T-helper 2 cell treated with Interferon-gamma antibody and Interleukin-4, amounts not matched to agents 5 μg/mL and 100 μg/mL, for 36 hours (primary cell): ENCODE measurements at regions not wholly inside any gene's neighbourhood (a gene's known extent, or its start where the extent isn't known, plus 50 kb on each side); places are given as distances from the start of the nearest gene placed in this dataset.
"Not testable (repeated sequence)": the region's sequence is repeated elsewhere in the genome, so short reads cannot be mapped to it uniquely, and the experiment has no call there.

Source experiments
- DNase-seq: peaks from one replicate; pipeline ENCODE4 v3.0.0; 2021; ENCODE audit warnings: low spot score
- H3K27ac Mint-ChIP-seq: one replicate; pipeline ENCODE4 v1.8.0; 2021; ENCODE audit warnings: mild to moderate bottlenecking, mixed read lengths
- H3K27me3 Mint-ChIP-seq: one replicate; pipeline ENCODE4 v1.8.0; 2021; ENCODE audit warnings: low read depth, mixed read lengths
- H3K36me3 Mint-ChIP-seq: one replicate; pipeline ENCODE4 v1.8.0; 2021; ENCODE audit warnings: low read depth, mixed read lengths
- H3K4me1 Mint-ChIP-seq: one replicate; pipeline ENCODE4 v1.8.0; 2021; ENCODE audit warnings: low read depth, mixed read lengths
- H3K4me3 Mint-ChIP-seq: one replicate; pipeline ENCODE4 v1.8.0; 2022; ENCODE audit warnings: mild to moderate bottlenecking, moderate library complexity, mixed read lengths
- H3K9me3 Mint-ChIP-seq: one replicate; pipeline ENCODE4 v1.8.0; 2021; ENCODE audit warnings: mixed read lengths

- Mint-ChIP-seq H3K27ac (no peak overlapping the region), H3K4me3 (no peak overlapping the region), H3K9me3 (no peaks in the 10 kb centered on the region), H3K27me3 (peaks cover 3% of the 10 kb centered on the region), H3K36me3 (no peaks in the 10 kb centered on the region), H3K4me1 (no peaks in the 10 kb centered on the region)
- DNase-seq: no peak
Measured at GRCh38 chr20:51172558-51173428, 149.9 kb upstream of the KCNG1 start.

GRCh38 chr20:51171141-51171540 is 148.2 kb upstream of the KCNG1 start:
- Mint-ChIP-seq H3K9me3 (no peaks in the 10 kb centered on the region), H3K27me3 (peaks cover 5% of the 10 kb centered on the region), H3K27ac (no peak overlapping the region), H3K4me3 (no peak overlapping the region), H3K36me3 (no peaks in the 10 kb centered on the region), H3K4me1 (no peaks in the 10 kb centered on the region)
- DNase-seq: no peak

DNA sequence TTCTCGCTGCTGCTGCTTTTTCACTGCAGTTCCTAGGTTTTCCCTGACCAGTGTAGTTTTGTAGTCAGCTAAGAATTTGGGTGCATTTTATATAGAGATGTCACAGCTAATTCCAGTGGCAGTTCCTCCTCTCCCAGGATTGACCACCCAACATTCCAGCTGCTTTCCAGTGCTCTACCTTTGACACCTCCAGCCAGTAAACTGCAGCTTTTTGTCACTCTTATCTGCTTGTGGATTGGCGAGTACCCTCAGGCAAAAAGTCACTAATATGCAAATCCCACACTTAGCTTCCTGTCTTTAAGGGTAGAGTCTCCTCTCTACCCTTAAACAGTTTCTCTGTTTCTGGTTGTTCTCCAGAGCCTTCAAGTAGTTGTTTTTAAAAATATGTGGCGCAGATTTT is 146.9 kb upstream of the KCNG1 start:
- H3K27me3 Mint-ChIP-seq: peaks cover 5% of the 10 kb centered on the region
- H3K9me3 Mint-ChIP-seq: no peaks in the 10 kb centered on the region
- no peaks in the 10 kb centered on the region for H3K4me1 Mint-ChIP-seq
- no peak overlapping the region for H3K27ac Mint-ChIP-seq
- H3K4me3 Mint-ChIP-seq: no peak overlapping the region
- no peaks in the 10 kb centered on the region for H3K36me3 Mint-ChIP-seq
- no peak for DNase-seq

- not testable (repeated sequence) for H3K27me3 Mint-ChIP-seq, H3K9me3 Mint-ChIP-seq, H3K27ac Mint-ChIP-seq, DNase-seq, H3K4me1 Mint-ChIP-seq, H3K36me3 Mint-ChIP-seq, H3K4me3 Mint-ChIP-seq
Measured at GRCh38 chr20:51167911-51168310, 145.0 kb upstream of the KCNG1 start.

DNA sequence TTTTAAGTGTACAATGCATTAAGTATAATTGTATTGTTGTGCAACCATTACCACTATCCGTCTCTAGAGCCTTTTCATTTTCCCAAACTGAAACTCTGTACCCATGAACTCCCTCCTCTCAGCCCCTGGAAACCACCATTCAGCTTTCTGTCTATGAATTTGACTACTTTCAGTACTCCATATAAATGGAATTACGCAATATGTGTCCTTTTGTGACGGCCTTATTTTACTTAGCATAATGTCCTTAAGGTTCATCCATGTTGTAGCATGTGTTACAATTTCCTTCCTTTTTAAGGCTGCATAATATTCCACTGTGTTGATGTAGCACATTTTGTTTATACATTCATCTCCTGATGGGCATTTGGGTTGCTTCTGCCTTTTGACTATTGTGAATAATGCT is 143.6 kb upstream of the KCNG1 start:
- Mint-ChIP-seq H3K27me3 (peaks cover 5% of the 10 kb centered on the region), H3K4me3 (no peak overlapping the region), H3K36me3 (no peaks in the 10 kb centered on the region), H3K4me1 (no peaks in the 10 kb centered on the region), H3K27ac (no peak overlapping the region), H3K9me3 (no peaks in the 10 kb centered on the region)
- no peak for DNase-seq

DNA sequence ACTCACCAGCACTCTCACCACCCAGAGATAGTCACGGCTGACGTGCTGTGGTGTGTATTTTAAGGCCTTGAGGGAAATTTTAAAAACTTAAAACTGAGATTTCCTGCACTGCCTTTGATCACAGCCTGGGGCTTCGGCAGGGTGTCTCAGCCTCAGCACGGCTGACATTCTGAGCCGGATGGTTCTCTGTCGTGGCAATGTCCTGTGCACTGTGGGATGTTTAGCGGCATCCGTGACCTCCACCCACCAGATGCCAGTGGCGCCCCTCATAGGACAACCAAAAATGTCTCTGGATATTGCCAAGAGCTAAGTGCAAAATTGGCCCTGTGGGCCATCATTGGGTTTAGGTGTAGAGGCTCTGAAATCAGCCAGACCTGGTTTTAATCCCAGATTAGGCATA is 142.2 kb upstream of the KCNG1 start:
- no peaks in the 10 kb centered on the region for H3K36me3 Mint-ChIP-seq

GRCh38 chr20:51164731-51165130 is 141.8 kb upstream of the KCNG1 start:
- no peaks in the 10 kb centered on the region for H3K9me3 Mint-ChIP-seq
- no peak overlapping the region for H3K4me3 Mint-ChIP-seq
- H3K27me3 Mint-ChIP-seq: peaks cover 5% of the 10 kb centered on the region
- no peaks in the 10 kb centered on the region for H3K36me3 Mint-ChIP-seq
- DNase-seq: no peak
- no peak overlapping the region for H3K27ac Mint-ChIP-seq
- H3K4me1 Mint-ChIP-seq: no peaks in the 10 kb centered on the region

More for the DNA sequence above, 142.2 kb upstream of the KCNG1 start:
- Mint-ChIP-seq H3K4me1 (no peaks in the 10 kb centered on the region), H3K9me3 (no peaks in the 10 kb centered on the region), H3K27ac (no peak overlapping the region), H3K27me3 (peaks cover 5% of the 10 kb centered on the region), H3K4me3 (no peak overlapping the region)
- no peak for DNase-seq

GRCh38 chr20:51163996-51164600 is 141.2 kb upstream of the KCNG1 start:
- Mint-ChIP-seq H3K4me3 (no peak overlapping the region), H3K36me3 (no peaks in the 10 kb centered on the region), H3K27ac (no peak overlapping the region), H3K4me1 (no peaks in the 10 kb centered on the region), H3K9me3 (no peaks in the 10 kb centered on the region), H3K27me3 (peaks cover 3% of the 10 kb centered on the region)
- no peak for DNase-seq

DNA sequence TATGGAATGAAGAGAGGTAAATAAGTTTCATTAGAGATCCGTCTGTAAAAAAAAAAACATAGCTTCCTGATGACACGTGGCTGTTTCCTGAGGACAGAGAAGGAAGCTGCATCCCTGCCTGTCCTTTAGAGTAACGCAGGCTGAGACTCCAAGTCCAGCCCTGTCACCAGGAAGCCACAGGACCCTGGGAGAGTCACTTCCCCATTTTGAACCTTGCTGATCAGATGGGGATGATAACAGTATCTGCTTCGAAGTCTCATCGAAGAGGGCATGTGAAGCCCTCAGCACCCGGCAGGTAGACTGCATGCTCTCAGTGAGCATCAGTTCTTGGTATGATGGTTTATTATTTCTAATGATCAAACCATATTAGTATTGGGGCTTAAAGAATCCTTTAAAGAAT is 139.1 kb upstream of the KCNG1 start:
- peaks cover 2% of the 10 kb centered on the region for H3K27me3 Mint-ChIP-seq
- H3K9me3 Mint-ChIP-seq: no peaks in the 10 kb centered on the region
- DNase-seq: no peak
- H3K27ac Mint-ChIP-seq: no peak overlapping the region
- H3K4me1 Mint-ChIP-seq: no peaks in the 10 kb centered on the region
- no peaks in the 10 kb centered on the region for H3K36me3 Mint-ChIP-seq
- no peak overlapping the region for H3K4me3 Mint-ChIP-seq

DNA sequence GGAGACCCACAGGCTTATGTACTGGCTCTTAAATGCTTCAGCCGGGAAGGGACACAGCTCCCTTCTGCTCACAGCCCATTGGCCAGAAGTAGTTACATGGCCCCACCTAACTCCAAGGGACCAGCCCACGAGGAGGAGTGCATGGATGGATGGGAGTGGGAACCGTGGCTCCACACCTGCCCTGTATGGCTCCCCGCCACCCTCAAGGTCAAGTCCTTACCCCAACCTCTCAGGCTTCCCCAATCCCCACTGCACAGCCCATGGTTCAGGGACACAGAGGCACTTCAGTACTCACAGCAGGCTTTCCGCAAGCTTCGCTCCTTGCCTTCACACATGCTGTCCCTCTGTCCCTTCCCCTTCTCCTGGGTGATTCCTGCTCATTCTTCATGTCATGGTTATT is 137.9 kb upstream of the KCNG1 start:
- DNase-seq: no peak
- Mint-ChIP-seq H3K36me3 (no peaks in the 10 kb centered on the region), H3K27me3 (peaks cover 8% of the 10 kb centered on the region), H3K9me3 (no peaks in the 10 kb centered on the region), H3K4me3 (no peak overlapping the region), H3K27ac (no peak overlapping the region), H3K4me1 (no peaks in the 10 kb centered on the region)

DNA sequence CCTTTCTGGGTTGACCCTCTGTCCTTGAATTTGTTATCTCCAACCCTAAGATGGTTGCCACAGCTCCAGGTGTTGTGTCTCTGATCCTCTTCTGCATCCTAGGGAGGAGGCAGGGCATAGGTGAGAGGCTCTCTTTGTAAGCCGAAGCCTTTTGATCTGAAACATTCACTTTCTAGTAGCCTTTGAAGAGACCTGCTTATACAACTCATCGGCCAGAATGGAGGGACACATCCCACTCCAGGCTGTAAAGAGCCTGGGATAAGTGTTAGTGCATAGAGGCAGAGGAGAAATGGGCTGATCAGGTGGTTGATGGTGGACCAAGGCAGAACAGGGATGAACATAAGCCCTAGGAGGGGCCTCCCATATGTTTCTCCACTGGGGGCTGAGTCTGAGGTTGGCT is 137.1 kb upstream of the KCNG1 start:
- no peaks in the 10 kb centered on the region for H3K9me3 Mint-ChIP-seq
- no peaks in the 10 kb centered on the region for H3K4me1 Mint-ChIP-seq
- no peak overlapping the region for H3K4me3 Mint-ChIP-seq
- H3K27me3 Mint-ChIP-seq: peaks cover 8% of the 10 kb centered on the region
- no peaks in the 10 kb centered on the region for H3K36me3 Mint-ChIP-seq
- H3K27ac Mint-ChIP-seq: no peak overlapping the region
- no peak for DNase-seq

GRCh38 chr20:51159303-51159702 is 136.4 kb upstream of the KCNG1 start:
- no peaks in the 10 kb centered on the region for H3K9me3 Mint-ChIP-seq

DNA sequence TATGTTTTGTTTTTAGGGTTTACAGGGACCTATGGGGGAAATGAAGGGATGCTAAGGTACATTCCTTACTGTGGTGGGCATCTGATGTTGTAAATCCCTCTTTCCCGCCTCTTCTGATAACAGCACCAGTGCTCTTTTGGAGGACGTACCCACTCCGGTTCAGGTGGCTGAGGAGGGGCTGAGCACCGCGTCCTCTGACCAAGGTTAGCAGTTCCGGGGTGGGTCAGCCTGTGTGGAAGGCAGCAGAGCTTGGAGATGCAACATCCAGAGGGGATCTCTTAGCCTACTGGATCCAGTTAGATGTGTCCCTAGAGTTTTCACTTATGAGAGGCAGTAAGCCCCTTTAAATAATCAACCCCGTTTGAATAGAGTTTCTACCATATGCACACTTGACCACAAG is 135.3 kb upstream of the KCNG1 start:
- H3K9me3 Mint-ChIP-seq: no peaks in the 10 kb centered on the region
- no peaks in the 10 kb centered on the region for H3K36me3 Mint-ChIP-seq
- no peaks in the 10 kb centered on the region for H3K4me1 Mint-ChIP-seq
- H3K27me3 Mint-ChIP-seq: peaks cover 14% of the 10 kb centered on the region
- H3K4me3 Mint-ChIP-seq: no peak overlapping the region
- no peak for DNase-seq
- no peak overlapping the region for H3K27ac Mint-ChIP-seq

More at GRCh38 chr20:51159303-51159702, 136.4 kb upstream of the KCNG1 start:
- Mint-ChIP-seq H3K4me3 (no peak overlapping the region), H3K27ac (no peak overlapping the region), H3K4me1 (no peaks in the 10 kb centered on the region), H3K27me3 (peaks cover 8% of the 10 kb centered on the region), H3K36me3 (no peaks in the 10 kb centered on the region)
- DNase-seq: no peak

DNA sequence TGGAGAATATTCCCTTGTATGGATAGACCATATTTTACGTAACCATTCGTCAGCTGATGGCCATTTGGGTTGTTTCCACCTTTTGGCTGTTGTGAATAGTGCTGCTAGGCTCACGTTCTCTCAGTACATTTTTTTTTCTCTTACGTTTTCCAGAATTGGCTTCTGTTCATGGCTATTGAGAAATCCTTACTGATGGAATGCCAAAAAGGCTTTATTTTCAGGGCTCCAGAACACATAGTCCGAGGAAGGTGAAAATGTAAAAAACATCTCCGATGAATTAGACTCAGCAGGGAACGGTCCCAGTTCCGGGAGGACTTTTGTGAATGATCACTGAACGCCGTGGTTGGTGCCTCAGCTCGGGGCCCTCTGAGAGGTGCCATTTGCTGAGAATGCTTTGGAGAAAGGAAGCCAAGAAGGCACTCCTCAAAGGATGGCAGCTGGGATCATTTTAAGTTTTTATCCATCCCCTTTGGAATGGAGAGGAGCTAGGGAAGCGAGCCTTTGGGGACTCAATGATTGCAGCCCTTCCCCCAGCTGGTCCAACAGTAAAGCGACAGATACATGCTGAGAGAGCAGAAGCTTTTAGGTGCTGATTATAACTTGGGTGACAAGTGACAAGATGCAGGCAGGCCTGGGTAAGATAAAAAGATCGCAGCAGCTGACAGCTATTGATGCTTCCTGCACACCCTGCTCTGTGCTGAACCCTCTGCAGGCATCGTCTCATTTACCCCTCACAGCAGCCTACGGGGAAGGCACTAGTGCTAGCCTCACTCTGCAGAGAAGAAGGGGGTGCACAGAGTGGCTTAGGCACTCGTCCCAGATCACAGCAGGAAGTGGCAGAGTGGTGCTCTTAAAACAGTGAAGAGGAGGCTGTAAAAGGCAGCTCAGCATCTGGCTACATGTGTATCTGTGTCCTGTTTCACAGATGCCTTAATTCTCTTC is 133.4 kb upstream of the KCNG1 start:
- Mint-ChIP-seq H3K36me3 (no peaks in the 10 kb centered on the region), H3K4me3 (no peak overlapping the region), H3K4me1 (no peaks in the 10 kb centered on the region), H3K9me3 (no peaks in the 10 kb centered on the region), H3K27me3 (peaks cover 16% of the 10 kb centered on the region), H3K27ac (no peak overlapping the region)
- DNase-seq: no peak
